KMS-11 (cell line): ENCODE measurements at regions not wholly inside any gene's neighbourhood (a gene's known extent, or its start where the extent isn't known, plus 50 kb on each side); places are given as distances from the start of the nearest gene placed in this dataset.

ENCODE experiments used
- H2AFZ ChIP-seq: fragments of 200-600 bp; sonication (generic); 2 replicates; pipeline ENCODE4 v1.6.1; 2016; ENCODE audit warnings: antibody characterized with exemption, mixed run types, low read depth
- H3K27ac ChIP-seq: fragments of 200-600 bp; sonication (generic); 2 replicates; pipeline ENCODE4 v1.6.1; 2016; ENCODE audit warnings: mild to moderate bottlenecking, mixed run types
- H3K27me3 ChIP-seq: fragments of 200-600 bp; sonication (generic); 2 replicates; pipeline ENCODE4 v1.6.1; 2017; ENCODE audit warnings: mild to moderate bottlenecking, low read depth, mixed run types, moderate library complexity; ENCODE audit not compliant: insufficient read depth
- H3K36me3 ChIP-seq: fragments of 200-600 bp; sonication (generic); 2 replicates; pipeline ENCODE4 v1.6.1; 2017; ENCODE audit warnings: mild to moderate bottlenecking, mixed run types; ENCODE audit not compliant: insufficient read depth
- H3K4me1 ChIP-seq: fragments of 200-600 bp; sonication (generic); 2 replicates; pipeline ENCODE4 v1.6.1; 2016; ENCODE audit warnings: mild to moderate bottlenecking, low read depth, mixed run types; ENCODE audit not compliant: poor library complexity, severe bottlenecking
- H3K4me2 ChIP-seq: fragments of 200-600 bp; sonication (generic); 2 replicates; pipeline ENCODE4 v1.7.0; 2016; ENCODE audit warnings: mild to moderate bottlenecking, mixed run types
- H3K4me3 ChIP-seq: fragments of 200-600 bp; sonication (generic); IDR thresholded peaks from 2 replicates; pipeline ENCODE4 v1.6.1; 2017; ENCODE audit warnings: low read depth, low read length, mixed read lengths; ENCODE audit not compliant: insufficient read depth
- H3K79me2 ChIP-seq: fragments of 200-600 bp; sonication (generic); 2 replicates; pipeline ENCODE4 v1.6.1; 2016; ENCODE audit warnings: low read depth, mixed run types; ENCODE audit not compliant: insufficient read depth
- H3K9ac ChIP-seq: fragments of 200-600 bp; sonication (generic); 2 replicates; pipeline ENCODE4 v1.6.1; 2016; ENCODE audit warnings: mild to moderate bottlenecking, mixed run types
- H4K20me1 ChIP-seq: fragments of 200-600 bp; sonication (generic); 2 replicates; pipeline ENCODE4 v1.6.1; 2016; ENCODE audit warnings: mild to moderate bottlenecking, mixed run types; ENCODE audit not compliant: insufficient read depth
- CTCF ChIP-seq: fragments of 200-600 bp; sonication (generic); conservative IDR thresholded peaks from 2 replicates; pipeline ENCODE4 v1.6.1; 2017; ENCODE audit warnings: low read depth, mild to moderate bottlenecking, antibody characterized with exemption, low read length, moderate library complexity, mixed read lengths

GRCh38 chr3:166011771-166012170 is 174.5 kb upstream of the BCHE start:
- no peak overlapping the region for H3K27ac ChIP-seq
- H3K4me1 ChIP-seq: no peaks in the 10 kb centered on the region
- no peak overlapping the region for H3K4me3 ChIP-seq
- no peaks in the 10 kb centered on the region for H3K27me3 ChIP-seq
- TF ChIP-seq CTCF: no peak
- no peak overlapping the region for H3K9ac ChIP-seq
- H3K79me2 ChIP-seq: no peaks in the 10 kb centered on the region
- H3K36me3 ChIP-seq: no peaks in the 10 kb centered on the region
- H3K4me2 ChIP-seq: no peak overlapping the region
- H4K20me1 ChIP-seq: no peaks in the 10 kb centered on the region
- H2AFZ ChIP-seq: no peak overlapping the region

- Histone ChIP-seq H3K36me3 (no peaks in the 10 kb centered on the region), H3K9ac (no peak overlapping the region), H3K27me3 (no peaks in the 10 kb centered on the region), H3K4me2 (no peak overlapping the region), H3K79me2 (no peaks in the 10 kb centered on the region), H2AFZ (no peak overlapping the region), H3K4me3 (no peak overlapping the region), H3K27ac (no peak overlapping the region), H3K4me1 (no peaks in the 10 kb centered on the region), H4K20me1 (no peaks in the 10 kb centered on the region)
- no peak for TF ChIP-seq CTCF
These were observed 167.9 kb upstream of the BCHE start for GRCh38 chr3:166005126-166005525.

- Histone ChIP-seq H2AFZ (no peak overlapping the region), H3K4me3 (no peak overlapping the region), H3K79me2 (no peaks in the 10 kb centered on the region), H3K9ac (no peak overlapping the region), H3K4me2 (no peak overlapping the region), H3K36me3 (no peaks in the 10 kb centered on the region), H4K20me1 (no peaks in the 10 kb centered on the region), H3K4me1 (no peaks in the 10 kb centered on the region), H3K27me3 (no peaks in the 10 kb centered on the region), H3K27ac (no peak overlapping the region)
- TF ChIP-seq CTCF: no peak
These were observed 157.1 kb upstream of the BCHE start for GRCh38 chr3:165994293-165994692.

- H3K27me3 ChIP-seq: no peaks in the 10 kb centered on the region
- H3K4me2 ChIP-seq: no peak overlapping the region
- no peaks in the 10 kb centered on the region for H3K4me1 ChIP-seq
- H3K79me2 ChIP-seq: no peaks in the 10 kb centered on the region
- no peak overlapping the region for H3K27ac ChIP-seq
- no peaks in the 10 kb centered on the region for H4K20me1 ChIP-seq
- H3K4me3 ChIP-seq: no peak overlapping the region
- no peak for TF ChIP-seq CTCF
- H3K9ac ChIP-seq: no peak overlapping the region
- H3K36me3 ChIP-seq: no peaks in the 10 kb centered on the region
- H2AFZ ChIP-seq: no peak overlapping the region
These were observed 147.4 kb upstream of the BCHE start for GRCh38 chr3:165984589-165984988.

- H3K27ac ChIP-seq: no peak overlapping the region
- no peaks in the 10 kb centered on the region for H3K27me3 ChIP-seq
- H3K79me2 ChIP-seq: no peaks in the 10 kb centered on the region
- H2AFZ ChIP-seq: no peak overlapping the region
- TF ChIP-seq CTCF: no peak
- H3K4me3 ChIP-seq: no peak overlapping the region
- no peaks in the 10 kb centered on the region for H4K20me1 ChIP-seq
- H3K36me3 ChIP-seq: no peaks in the 10 kb centered on the region
- H3K9ac ChIP-seq: no peak overlapping the region
- no peaks in the 10 kb centered on the region for H3K4me1 ChIP-seq
- H3K4me2 ChIP-seq: no peak overlapping the region
These were observed 146.1 kb upstream of the BCHE start for GRCh38 chr3:165983284-165983683.
